ENCODE measurements at regions not wholly inside any gene's neighbourhood (a gene's known extent, or its start where the extent isn't known, plus 50 kb on each side); places are given as distances from the start of the nearest gene placed in this dataset.

DNA sequence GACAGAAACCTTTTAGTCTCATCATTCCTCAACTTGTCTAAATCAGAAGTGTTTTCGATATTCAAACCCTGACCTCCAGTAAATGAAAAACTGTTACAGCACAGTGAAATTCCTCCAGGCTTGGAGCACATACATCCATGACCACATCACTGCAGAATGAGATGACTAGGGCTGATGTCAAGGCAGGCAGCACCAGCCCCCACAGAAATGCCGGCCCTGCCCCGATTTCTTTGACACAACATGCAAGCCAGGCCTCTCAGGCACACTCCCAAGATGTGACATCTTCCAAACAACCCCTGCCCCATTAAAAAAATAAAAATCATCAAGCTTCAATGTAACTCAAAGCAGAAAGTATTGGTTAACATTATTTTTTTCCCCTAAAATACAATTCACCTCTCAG lies 103.3 kb downstream of the CTAGE1 start:
- TF ChIP-seq, protein P1, sequence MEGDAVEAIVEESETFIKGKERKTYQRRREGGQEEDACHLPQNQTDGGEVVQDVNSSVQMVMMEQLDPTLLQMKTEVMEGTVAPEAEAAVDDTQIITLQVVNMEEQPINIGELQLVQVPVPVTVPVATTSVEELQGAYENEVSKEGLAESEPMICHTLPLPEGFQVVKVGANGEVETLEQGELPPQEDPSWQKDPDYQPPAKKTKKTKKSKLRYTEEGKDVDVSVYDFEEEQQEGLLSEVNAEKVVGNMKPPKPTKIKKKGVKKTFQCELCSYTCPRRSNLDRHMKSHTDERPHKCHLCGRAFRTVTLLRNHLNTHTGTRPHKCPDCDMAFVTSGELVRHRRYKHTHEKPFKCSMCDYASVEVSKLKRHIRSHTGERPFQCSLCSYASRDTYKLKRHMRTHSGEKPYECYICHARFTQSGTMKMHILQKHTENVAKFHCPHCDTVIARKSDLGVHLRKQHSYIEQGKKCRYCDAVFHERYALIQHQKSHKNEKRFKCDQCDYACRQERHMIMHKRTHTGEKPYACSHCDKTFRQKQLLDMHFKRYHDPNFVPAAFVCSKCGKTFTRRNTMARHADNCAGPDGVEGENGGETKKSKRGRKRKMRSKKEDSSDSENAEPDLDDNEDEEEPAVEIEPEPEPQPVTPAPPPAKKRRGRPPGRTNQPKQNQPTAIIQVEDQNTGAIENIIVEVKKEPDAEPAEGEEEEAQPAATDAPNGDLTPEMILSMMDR (IDR thresholded peaks at IDR 0.05), result no peak
- no peak for TF ChIP-seq POLR2A (IDR thresholded peaks at IDR 0.05)

All from tibial nerve (tissue), 3 donors.